A549 (cell line): ENCODE measurements at regions not wholly inside any gene's neighbourhood (a gene's known extent, or its start where the extent isn't known, plus 50 kb on each side); places are given as distances from the start of the nearest gene placed in this dataset.

Experiments
- ATAC-seq, 2 experiments: fragments of 200-7000 bp in 1 of 2; fragments of >200 bp in 1 of 2; cut with Nextera tagmentation in 1 of 2; cut with Tn5 transposase in 1 of 2; 3 replicates each; pipeline versions ENCODE4 v1.8.0 to v1.9.1; 2018 to 2020; ENCODE audit warnings: mild to moderate bottlenecking in 1 of 2, moderate library complexity in 1 of 2
- CTCF ChIA-PET: fragments of 300-600 bp; sonication (Branson Sonifier 250); formaldehyde crosslinking; extraction: SDS; loops from one replicate; lab custom pipeline; 2021; ENCODE audit warnings: antibody characterized with exemption, inconsistent platforms; lab: Yijun Ruan, JAX
- POLR2A ChIA-PET: fragments of 350-600 bp; formaldehyde crosslinking; extraction: SDS; loops from one replicate; lab custom pipeline; 2021; ENCODE audit warnings: antibody characterized with exemption, inconsistent platforms; lab: Yijun Ruan, JAX
- DNase-seq, 2 experiments: peaks; one replicate each; pipeline versions ENCODE4 v3.0.0 to v3.0.0-alpha.2; 2011 to 2016; ENCODE audit warnings: low read depth in 1 of 2, low spot score in 1 of 2
- FAIRE-seq: peaks from 2 replicates; lab custom pipeline; 2011; peaks lifted over from hg19 to GRCh38; lab: Jason Lieb, UNC
- H3K27ac ChIP-seq, 2 experiments: fragments of >200 bp; sonication (Bioruptor Twin); formaldehyde crosslinking; 3 replicates each; pipeline ENCODE4 v1.5.1; 2016 to 2017
- H3K4me1 ChIP-seq: fragments of >200 bp; sonication (Bioruptor Twin); formaldehyde crosslinking; 3 replicates; pipeline ENCODE4 v1.6.1; 2016
- H3K4me2 ChIP-seq: fragments of >200 bp; sonication (Bioruptor Twin); formaldehyde crosslinking; 3 replicates; pipeline ENCODE4 v1.6.1; 2016
- H3K4me3 ChIP-seq: fragments of >200 bp; sonication (Bioruptor Twin); formaldehyde crosslinking; 3 replicates; pipeline ENCODE4 v1.5.1; 2016
- H3K9me3 ChIP-seq: fragments of >200 bp; sonication (Bioruptor Twin); formaldehyde crosslinking; 3 replicates; pipeline ENCODE4 v1.6.1; 2016
- BCL3 ChIP-seq: fragments of >200 bp; sonication (Bioruptor Twin); formaldehyde crosslinking; IDR thresholded peaks from 3 replicates; pipeline ENCODE4 v1.6.1; 2016
- CEBPB ChIP-seq, 2 experiments: fragments of >200 bp in 1 of 2; sonication (Bioruptor Twin) in 1 of 2; formaldehyde crosslinking in 1 of 2; IDR thresholded peaks; 2 replicates each; pipeline ENCODE4 v1.6.1; 2012 to 2016
- CTCF ChIP-seq: fragments of >200 bp; sonication (Bioruptor Twin); formaldehyde crosslinking; IDR thresholded peaks from 3 replicates; pipeline ENCODE4 v1.5.1; 2016
- E2F6 ChIP-seq: IDR thresholded peaks from 2 replicates; pipeline ENCODE4 v1.6.1; 2012; ENCODE audit warnings: low read depth, borderline replicate concordance
- EHF ChIP-seq: fragments of 250-450 bp; sonication (Bioruptor Pico); IDR thresholded peaks from 2 replicates; pipeline ENCODE4 v1.5.0; 2020; ENCODE audit warnings: mild to moderate bottlenecking
- EHMT2 ChIP-seq: fragments of 200-600 bp; sonication (generic); IDR thresholded peaks from 2 replicates; pipeline ENCODE4 v1.6.1; 2016; ENCODE audit warnings: antibody characterized with exemption, low read depth, mild to moderate bottlenecking, moderate library complexity
- ELK1 ChIP-seq: fragments of 150-350 bp; IDR thresholded peaks from 2 replicates; pipeline ENCODE4 v1.6.1; 2014; ENCODE audit warnings: low read depth, mild to moderate bottlenecking, low read length
- EP300 ChIP-seq, 2 experiments: fragments of >200 bp; sonication (Bioruptor Twin); formaldehyde crosslinking; IDR thresholded peaks; 2 replicates in 1 of 2; 3 replicates in 1 of 2; pipeline ENCODE4 v1.6.1; 2016 to 2017
- FOSL2 ChIP-seq, 2 experiments: fragments of 450-650 bp in 1 of 2; fragments of >200 bp in 1 of 2; sonication (Bioruptor Twin) in 1 of 2; formaldehyde crosslinking; IDR thresholded peaks; 2 replicates each; pipeline versions ENCODE4 v1.5.0 to v1.6.1; 2016 to 2020; ENCODE audit warnings: mild to moderate bottlenecking in 1 of 2, moderate library complexity in 1 of 2
- GATA3 ChIP-seq: IDR thresholded peaks from 2 replicates; pipeline ENCODE4 v1.6.1; 2012; ENCODE audit warnings: borderline replicate concordance
- JUN ChIP-seq, 2 experiments: fragments of >200 bp; sonication (Bioruptor Twin); formaldehyde crosslinking; IDR thresholded peaks; 2 replicates in 1 of 2; 3 replicates in 1 of 2; pipeline ENCODE4 v1.6.1; 2016 to 2017
- JUNB ChIP-seq: fragments of >200 bp; sonication (Bioruptor Twin); formaldehyde crosslinking; IDR thresholded peaks from 2 replicates; pipeline ENCODE4 v1.6.1; 2016
- KDM1A ChIP-seq: fragments of 200-600 bp; sonication (generic); IDR thresholded peaks from 2 replicates; pipeline ENCODE4 v1.6.1; 2016; ENCODE audit warnings: low read depth, mild to moderate bottlenecking
- MAX ChIP-seq: IDR thresholded peaks from 2 replicates; pipeline ENCODE4 v1.6.1; 2012
- NPAS2 ChIP-seq: fragments of 250-450 bp; sonication (Bioruptor Pico); IDR thresholded peaks from 2 replicates; pipeline ENCODE4 v1.8.0; 2022; ENCODE audit warnings: mild to moderate bottlenecking, moderate library complexity, borderline replicate concordance
- POLR2A ChIP-seq: IDR thresholded peaks from 2 replicates; pipeline ENCODE4 v1.6.1; 2012; ENCODE audit warnings: mild to moderate bottlenecking, low read length
- POLR2AphosphoS2 ChIP-seq: conservative IDR thresholded peaks from 2 replicates; pipeline ENCODE4 v1.6.1; 2012; ENCODE audit warnings: low read length, improper control_type of control experiment, inconsistent platforms
- RAD21 ChIP-seq, 2 experiments: fragments of >200 bp in 1 of 2; sonication (Bioruptor Twin) in 1 of 2; formaldehyde crosslinking in 1 of 2; IDR thresholded peaks in 1 of 2; conservative IDR thresholded peaks in 1 of 2; 2 replicates in 1 of 2; 3 replicates in 1 of 2; pipeline ENCODE4 v1.6.1; 2012 to 2018; ENCODE audit warnings: inconsistent platforms in 1 of 2
- ZC3H11A ChIP-seq: fragments of 450-650 bp; IDR thresholded peaks from 2 replicates; pipeline ENCODE4 v1.6.1; 2014; ENCODE audit warnings: antibody characterized with exemption, mild to moderate bottlenecking
- WGBS: methylation state at CpG from one replicate; pipeline ENCODE4 v1.1.6; 2017; ENCODE audit errors: missing lambda C conversion rate; 5-methylcytosine and 5-hydroxymethylcytosine counted together

- peak overlapping the region; percentile 79 for H3K4me3 ChIP-seq
- DNase-seq (peak in 1 of 2 experiments; percentile 66), FAIRE-seq (no peak), ATAC-seq (no peak)
- WGBS, result 5% methylated on average over 23 of the region's 23 CpGs
- peak overlapping the region; percentile 99 to 100 for H3K27ac ChIP-seq
- CTCF ChIA-PET, result interaction anchor here (1.0 to 9.0 kb wide), 8 partner anchors 7 to 384 kb away, joined by 3 to 100 read pairs (median 6); no protein-coding TSS in a partner anchor
- no peaks in the 10 kb centered on the region for H3K9me3 ChIP-seq
- H3K4me2 ChIP-seq, result peak overlapping the region; percentile 97
- H3K4me1 ChIP-seq, result peaks cover 69% of the 10 kb centered on the region
- no peak for TF ChIP-seq CEBPB (IDR thresholded peaks at IDR 0.05)
- 0 out of 5 replicates have a peak, but pooled peaks of 1 of the 2 experiments have one; percentile 49 for TF ChIP-seq JUN (IDR thresholded peaks at IDR 0.05)
- POLR2A ChIA-PET, result interaction anchor here (0.9 to 3.8 kb wide), 1 partner anchor 17 kb away, joined by 5 to 18 read pairs; no protein-coding TSS in a partner anchor
Measured at GRCh38 chr12:124386661-124387527, 92.0 kb downstream of the RFLNA start.

GRCh38 chr12:124386059-124386458 lies 91.2 kb downstream of the RFLNA start:
- peak overlapping the region; percentile 97 for H3K4me2 ChIP-seq
- FAIRE-seq, result no peak
- peak overlapping the region; percentile 79 for H3K4me3 ChIP-seq
- WGBS, result 4% methylated on average over 16 of the region's 17 CpGs
- ATAC-seq, result peak in 1 of 2 experiments; percentile 4; a peak in 3 of 6 replicates
- DNase-seq, result peak in 1 of 2 experiments; percentile 64
- no peaks in the 10 kb centered on the region for H3K9me3 ChIP-seq
- peaks cover 69% of the 10 kb centered on the region for H3K4me1 ChIP-seq
- TF ChIP-seq POLR2A, result peak; percentile 12; the same call in 1 of the 2 replicates
- no peak for TF ChIP-seq JUNB
- peak; percentile 9 for TF ChIP-seq MAX
- no peak for TF ChIP-seq EHF (CRISPR knock-in tag)
- no peak for TF ChIP-seq CTCF
- TF ChIP-seq EP300 (IDR thresholded peaks at IDR 0.05), result no peak
- TF ChIP-seq NPAS2 (CRISPR knock-in tag), result no peak
- TF ChIP-seq KDM1A, result no peak
- no peak for TF ChIP-seq GATA3
- TF ChIP-seq ELK1, result no peak
- no peak for TF ChIP-seq EHMT2
- TF ChIP-seq RAD21 (conservative IDR thresholded peaks at IDR 0.05 in 1 of 2, IDR thresholded peaks at IDR 0.05 in 1 of 2), result 0 out of 5 replicates have a peak, but pooled peaks of 1 of the 2 experiments have one; percentile 6
- TF ChIP-seq FOSL2 (IDR thresholded peaks at IDR 0.05), result no peak
- no peak for TF ChIP-seq FOSL2 (CRISPR knock-in tag; IDR thresholded peaks at IDR 0.05)
- TF ChIP-seq ZC3H11A, result no peak
- no peak for TF ChIP-seq BCL3
- peak in 1 of 2 experiments; percentile 14; a peak in 1 of 5 replicates for TF ChIP-seq JUN (IDR thresholded peaks at IDR 0.05)
- TF ChIP-seq POLR2AphosphoS2, result no peak; the same call in 1 of the 2 replicates
- 0 out of 2 replicates have a peak, but pooled peaks have one; percentile 51 for TF ChIP-seq E2F6
- ChIA-PET CTCF (interaction anchor here (1.0 to 9.0 kb wide), 7 partner anchors 6 to 385 kb away, joined by 3 to 100 read pairs (median 6); no protein-coding TSS in a partner anchor), POLR2A (interaction anchor here (0.9 kb wide), 1 partner anchor 16 kb away, joined by 5 read pairs; no protein-coding TSS in a partner anchor)
- H3K27ac ChIP-seq, result peak overlapping the region; percentile 99 to 100
